Body of pancreas (tissue), 4 donors: ENCODE measurements at regions not wholly inside any gene's neighbourhood (a gene's known extent, or its start where the extent isn't known, plus 50 kb on each side); places are given as distances from the start of the nearest gene placed in this dataset.

ENCODE experiments used
- CTCF ChIP-seq, 7 experiments: fragments of 450-650 bp in 4 of 7; fragments of 200-600 bp in 3 of 7; sonication (generic) in 3 of 7; IDR thresholded peaks; one replicate each; pipeline ENCODE4 v1.5.1; 2016 to 2019; ENCODE audit warnings: antibody characterized with exemption in 7 of 7
- POLR2A ChIP-seq, 3 donors: fragments of 450-650 bp; IDR thresholded peaks; one replicate each; pipeline ENCODE4 v1.6.1; 2016; ENCODE audit warnings: antibody characterized with exemption in 3 of 3, mild to moderate bottlenecking in 2 of 3

- TF ChIP-seq CTCF (IDR thresholded peaks at IDR 0.05) = no peak
- TF ChIP-seq POLR2A (IDR thresholded peaks at IDR 0.05) = no peak
Observed at GRCh38 chr7:142321391-142321790, 63.5 kb upstream of the PRSS58 start.
